ENCODE measurements at regions not wholly inside any gene's neighbourhood (a gene's known extent, or its start where the extent isn't known, plus 50 kb on each side); places are given as distances from the start of the nearest gene placed in this dataset.

- DNase-seq (ENCODE audit: low read depth, low spot score): no peak
- H3K9me1 ChIP-seq (ENCODE audit: control insufficient read depth, extremely low read depth, insufficient read depth, low read length): no peaks in the 10 kb centered on the region
- H3K36me3 ChIP-seq (ENCODE audit: control insufficient read depth in 2 of 2, extremely low read depth in 1 of 2, insufficient read depth in 2 of 2, low read length in 2 of 2): no peaks in the 10 kb centered on the region
- no peak overlapping the region for H3K9ac ChIP-seq (ENCODE audit: control insufficient read depth, extremely low read depth, insufficient read depth, low read length)
- no peaks in the 10 kb centered on the region for H3K9me3 ChIP-seq (ENCODE audit: control insufficient read depth, low read depth, low read length)
- no peak overlapping the region for H2AFZ ChIP-seq (ENCODE audit: control insufficient read depth, low read length)
- no peak for FAIRE-seq
- no peak overlapping the region for H3K4me3 ChIP-seq (ENCODE audit: control insufficient read depth in 2 of 3, extremely low read depth in 1 of 3, insufficient read depth in 2 of 3, low read depth in 1 of 3, low read length in 3 of 3)
- peaks cover 30% of the 10 kb centered on the region for H3K4me1 ChIP-seq (ENCODE audit: control insufficient read depth, extremely low read depth, insufficient read depth, low read length)
- no peak overlapping the region for H3K4me2 ChIP-seq (ENCODE audit: control insufficient read depth, extremely low read depth, insufficient read depth, low read depth, low read length)
- H3K27me3 ChIP-seq (ENCODE audit: control insufficient read depth, extremely low read depth, insufficient read depth, low read length): no peaks in the 10 kb centered on the region
- no peak overlapping the region for H3K27ac ChIP-seq (ENCODE audit: control insufficient read depth, insufficient read depth, low read length)
- dilution Hi-C loops (cut with MboI; ENCODE audit: extremely low pct_ligation_motif_present, low sequenced_read_pairs): no loop called here
- H3K79me2 ChIP-seq (ENCODE audit: control insufficient read depth, insufficient read depth, low read length): no peaks in the 10 kb centered on the region
- TF ChIP-seq CTCF (optimal IDR thresholded peaks at IDR 0.05 in 1 of 3, IDR thresholded peaks at IDR 0.05 in 1 of 3, conservative IDR thresholded peaks at IDR 0.05 in 1 of 3; ENCODE audit: extremely low read depth in 1 of 3, insufficient read depth in 2 of 3, low read length in 3 of 3): no peak
- TF ChIP-seq EZH2 (IDR thresholded peaks at IDR 0.05; ENCODE audit: low read length): no peak
- no peaks in the 10 kb centered on the region for H4K20me1 ChIP-seq (ENCODE audit: control insufficient read depth, extremely low read depth, insufficient read depth, low read length)
Measured at GRCh38 chr20:50329981-50330503, 139.4 kb downstream of the CEBPB start.

- TF ChIP-seq CTCF (optimal IDR thresholded peaks at IDR 0.05 in 1 of 3, IDR thresholded peaks at IDR 0.05 in 1 of 3, conservative IDR thresholded peaks at IDR 0.05 in 1 of 3; ENCODE audit: extremely low read depth in 1 of 3, insufficient read depth in 2 of 3, low read length in 3 of 3): no peak
- no peak for TF ChIP-seq EZH2 (IDR thresholded peaks at IDR 0.05; ENCODE audit: low read length)
- no peaks in the 10 kb centered on the region for H3K36me3 ChIP-seq (ENCODE audit: control insufficient read depth in 2 of 2, extremely low read depth in 1 of 2, insufficient read depth in 2 of 2, low read length in 2 of 2)
- FAIRE-seq: no peak
- H3K9ac ChIP-seq (ENCODE audit: control insufficient read depth, extremely low read depth, insufficient read depth, low read length): no peak overlapping the region
- H3K9me1 ChIP-seq (ENCODE audit: control insufficient read depth, extremely low read depth, insufficient read depth, low read length): no peaks in the 10 kb centered on the region
- H3K9me3 ChIP-seq (ENCODE audit: control insufficient read depth, low read depth, low read length): no peaks in the 10 kb centered on the region
- no peaks in the 10 kb centered on the region for H4K20me1 ChIP-seq (ENCODE audit: control insufficient read depth, extremely low read depth, insufficient read depth, low read length)
- dilution Hi-C loops (cut with MboI; ENCODE audit: extremely low pct_ligation_motif_present, low sequenced_read_pairs): no loop called here
- no peak overlapping the region for H3K4me2 ChIP-seq (ENCODE audit: control insufficient read depth, extremely low read depth, insufficient read depth, low read depth, low read length)
- no peak overlapping the region for H2AFZ ChIP-seq (ENCODE audit: control insufficient read depth, low read length)
- no peak overlapping the region for H3K4me3 ChIP-seq (ENCODE audit: control insufficient read depth in 2 of 3, extremely low read depth in 1 of 3, insufficient read depth in 2 of 3, low read depth in 1 of 3, low read length in 3 of 3)
- no peak overlapping the region for H3K27ac ChIP-seq (ENCODE audit: control insufficient read depth, insufficient read depth, low read length)
- no peaks in the 10 kb centered on the region for H3K27me3 ChIP-seq (ENCODE audit: control insufficient read depth, extremely low read depth, insufficient read depth, low read length)
- peaks cover 32% of the 10 kb centered on the region for H3K4me1 ChIP-seq (ENCODE audit: control insufficient read depth, extremely low read depth, insufficient read depth, low read length)
- H3K79me2 ChIP-seq (ENCODE audit: control insufficient read depth, insufficient read depth, low read length): no peaks in the 10 kb centered on the region
- DNase-seq (ENCODE audit: low read depth, low spot score): no peak
Measured at GRCh38 chr20:50330504-50331313, 140.1 kb downstream of the CEBPB start.

Data from keratinocyte (primary cell).